Transverse colon (tissue), 4 donors: ENCODE measurements at regions not wholly inside any gene's neighbourhood (a gene's known extent, or its start where the extent isn't known, plus 50 kb on each side); places are given as distances from the start of the nearest gene placed in this dataset.

Experiments
- DNase-seq: peaks from one replicate; pipeline ENCODE4 v3.0.0-alpha.2; 2019
- H3K27ac ChIP-seq, 4 donors: fragments of 200-600 bp; sonication (generic); 2 replicates each; pipeline ENCODE4 v1.5.1; 2016 to 2018; ENCODE audit warnings: inconsistent platforms in 4 of 4
- H3K27me3 ChIP-seq: fragments of 200-600 bp; sonication (generic); 2 replicates; pipeline ENCODE4 v1.5.1; 2017; ENCODE audit warnings: inconsistent platforms
- H3K36me3 ChIP-seq, 4 donors: fragments of 200-600 bp; sonication (generic); 2 replicates each; pipeline ENCODE4 v1.5.1; 2017 to 2019; ENCODE audit warnings: inconsistent platforms in 4 of 4
- H3K4me1 ChIP-seq, 4 donors: fragments of 200-600 bp; sonication (generic); 2 replicates each; pipeline ENCODE4 v1.5.1; 2017 to 2020; ENCODE audit warnings: inconsistent platforms in 4 of 4
- H3K4me3 ChIP-seq, 4 donors: fragments of 200-600 bp; sonication (generic); 1 replicate in 1 of 4; 2 replicates in 3 of 4; pipeline versions ENCODE4 v1.5.1 to v1.6.1; 2017 to 2019; ENCODE audit warnings: inconsistent platforms in 4 of 4
- H3K9me3 ChIP-seq, 2 donors: fragments of 200-600 bp; sonication (generic); 2 replicates each; pipeline ENCODE4 v1.5.1; 2017 to 2019; ENCODE audit warnings: inconsistent platforms in 2 of 2
- CTCF ChIP-seq, 5 experiments: fragments of 200-600 bp in 3 of 5; fragments of 450-650 bp in 2 of 5; sonication (generic) in 3 of 5; IDR thresholded peaks; 1 replicate in 2 of 5; 2 replicates in 3 of 5; pipeline ENCODE4 v1.5.1; 2016 to 2017; ENCODE audit warnings: antibody characterized with exemption in 5 of 5, inconsistent platforms in 3 of 5, mild to moderate bottlenecking in 2 of 5, moderate library complexity in 1 of 5
- EP300 ChIP-seq: sonication (generic); formaldehyde crosslinking; IDR thresholded peaks from one replicate; pipeline ENCODE4 v1.6.1; 2017; ENCODE audit warnings: antibody characterized with exemption, low read depth
- POLR2A ChIP-seq: fragments of 450-650 bp; IDR thresholded peaks from one replicate; pipeline ENCODE4 v1.6.1; 2016; ENCODE audit warnings: antibody characterized with exemption, mild to moderate bottlenecking, moderate library complexity
- POLR2AphosphoS5 ChIP-seq, 3 donors: sonication (generic); formaldehyde crosslinking; IDR thresholded peaks; one replicate each; pipeline ENCODE4 v1.6.1; 2016; ENCODE audit warnings: antibody characterized with exemption in 3 of 3
- WGBS, 2 donors: methylation state at CpG; one replicate each; pipeline ENCODE4 v1.1.5; 2018; ENCODE audit warnings: low coverage in 1 of 2; 5-methylcytosine and 5-hydroxymethylcytosine counted together
- in situ Hi-C, 4 donors: fragments of 200-750 bp; cut with MboI; loops; one replicate each; pipeline versions ENCODE4 v1.15.0 to v1.15.1; 2017; ENCODE audit warnings: low sequenced_read_pairs in 3 of 4, low pct_ligation_motif_present in 1 of 4, low pct_unique_long_range_greater_than_20kb in 1 of 4
- intact Hi-C: fragments of 100-400 bp; cut with DNase I; formaldehyde crosslinking; loops from one replicate; pipeline ENCODE4 v1.15.1; 2023; ENCODE audit warnings: low total_unique reads

GRCh38 chr11:104759464-104759863 lies 138.8 kb downstream of the CASP12 start:
- in situ Hi-C loops = no loop called here
- TF ChIP-seq CTCF (IDR thresholded peaks at IDR 0.05) (no peak), EP300 (no peak), POLR2A (no peak)
- Histone ChIP-seq H3K27ac (no peak overlapping the region), H3K27me3 (no peaks in the 10 kb centered on the region), H3K4me1 (no peaks in the 10 kb centered on the region), H3K4me3 (no peak overlapping the region), H3K36me3 (no peaks in the 10 kb centered on the region), H3K9me3 (peaks cover 4 to 7% of the 10 kb centered on the region in 2 donors)
- intact Hi-C loops = no loop called here
- no peak for DNase-seq
- WGBS, 2 donors = 86 to 92% methylated on average over 1 of the region's 1 CpG

- no peaks in the 10 kb centered on the region for H3K4me1 ChIP-seq
- no peaks in the 10 kb centered on the region for H3K27me3 ChIP-seq
- no peak overlapping the region for H3K4me3 ChIP-seq
- no peak overlapping the region for H3K27ac ChIP-seq
- 88% methylated on average over 3 of the region's 3 CpGs for WGBS, 2 donors
- no peak for DNase-seq
- H3K9me3 ChIP-seq = no peaks in the 10 kb centered on the region
- intact Hi-C loops (no loop called here), in situ Hi-C loops (no loop called here)
- TF ChIP-seq POLR2A = no peak
- no peak for TF ChIP-seq CTCF (IDR thresholded peaks at IDR 0.05)
- TF ChIP-seq EP300 = no peak
- no peak for TF ChIP-seq POLR2AphosphoS5 (IDR thresholded peaks at IDR 0.05)
- no peaks in the 10 kb centered on the region for H3K36me3 ChIP-seq
Measured at GRCh38 chr11:104738918-104739317, 159.3 kb downstream of the CASP12 start.

- intact Hi-C loops = no loop called here
- DNase-seq = no peak
- no peak for TF ChIP-seq POLR2AphosphoS5 (IDR thresholded peaks at IDR 0.05)
- no peak for TF ChIP-seq CTCF (IDR thresholded peaks at IDR 0.05)
Measured at GRCh38 chr11:104738208-104738607, 160.1 kb downstream of the CASP12 start.

GRCh38 chr11:104736502-104736901 lies 161.8 kb downstream of the CASP12 start:
- H3K9me3 ChIP-seq = no peaks in the 10 kb centered on the region
- no peak for DNase-seq
- no peaks in the 10 kb centered on the region for H3K4me1 ChIP-seq
- H3K36me3 ChIP-seq = no peaks in the 10 kb centered on the region
- H3K4me3 ChIP-seq = no peak overlapping the region
- 20 to 29% methylated on average over 1 to 2 of the region's 2 CpGs for WGBS, 2 donors
- no peak for TF ChIP-seq EP300
- TF ChIP-seq CTCF (IDR thresholded peaks at IDR 0.05) = no peak
- no peak for TF ChIP-seq POLR2AphosphoS5 (IDR thresholded peaks at IDR 0.05)
- TF ChIP-seq POLR2A = no peak
- no peak overlapping the region for H3K27ac ChIP-seq
- intact Hi-C loops (no loop called here), in situ Hi-C loops (no loop called here)
- H3K27me3 ChIP-seq = no peaks in the 10 kb centered on the region

More at GRCh38 chr11:104738208-104738607, 160.1 kb downstream of the CASP12 start:
- no peaks in the 10 kb centered on the region for H3K4me1 ChIP-seq
- H3K27ac ChIP-seq = no peak overlapping the region
- 77 to 85% methylated on average over 4 of the region's 4 CpGs for WGBS, 2 donors
- H3K36me3 ChIP-seq = no peaks in the 10 kb centered on the region
- H3K4me3 ChIP-seq = no peak overlapping the region
- in situ Hi-C loops = no loop called here
- H3K27me3 ChIP-seq = no peaks in the 10 kb centered on the region
- no peaks in the 10 kb centered on the region for H3K9me3 ChIP-seq
